Esophagus squamous epithelium (tissue), 4 donors: ENCODE measurements at regions not wholly inside any gene's neighbourhood (a gene's known extent, or its start where the extent isn't known, plus 50 kb on each side); places are given as distances from the start of the nearest gene placed in this dataset.

Experiments
- CTCF ChIP-seq, 6 experiments: fragments of 450-650 bp in 4 of 6; fragments of 200-600 bp in 2 of 6; sonication (generic) in 2 of 6; IDR thresholded peaks; one replicate each; pipeline ENCODE4 v1.5.1; 2016 to 2019; ENCODE audit warnings: antibody characterized with exemption in 6 of 6, mild to moderate bottlenecking in 4 of 6, moderate library complexity in 4 of 6
- POLR2A ChIP-seq, 4 donors: fragments of 450-650 bp; IDR thresholded peaks; one replicate each; pipeline ENCODE4 v1.6.1; 2017; ENCODE audit warnings: antibody characterized with exemption in 4 of 4, mild to moderate bottlenecking in 4 of 4, moderate library complexity in 3 of 4

- TF ChIP-seq CTCF (IDR thresholded peaks at IDR 0.05) (no peak), POLR2A (IDR thresholded peaks at IDR 0.05) (no peak)
These were observed 1568.1 kb downstream of the EFNB2 start for GRCh38 chr13:104967376-104967775.
